Suprapubic skin (tissue), 3 donors: ENCODE measurements at regions not wholly inside any gene's neighbourhood (a gene's known extent, or its start where the extent isn't known, plus 50 kb on each side); places are given as distances from the start of the nearest gene placed in this dataset.

Source experiments
- CTCF ChIP-seq, 2 donors: fragments of 200-600 bp in 1 of 2; fragments of 450-650 bp in 1 of 2; sonication (generic) in 1 of 2; IDR thresholded peaks; one replicate each; pipeline ENCODE4 v1.5.1; 2016 to 2019; ENCODE audit warnings: antibody characterized with exemption in 2 of 2, mild to moderate bottlenecking in 1 of 2, moderate library complexity in 1 of 2
- POLR2A ChIP-seq, 2 donors: fragments of 450-650 bp; IDR thresholded peaks; one replicate each; pipeline ENCODE4 v1.6.1; 2017; ENCODE audit warnings: antibody characterized with exemption in 2 of 2, mild to moderate bottlenecking in 2 of 2, moderate library complexity in 2 of 2

- TF ChIP-seq CTCF (IDR thresholded peaks at IDR 0.05) (no peak), POLR2A (IDR thresholded peaks at IDR 0.05) (no peak)
Observed at GRCh38 chr3:147757866-147758265, 348.7 kb downstream of the ZIC1 start.
